ENCODE measurements at regions not wholly inside any gene's neighbourhood (a gene's known extent, or its start where the extent isn't known, plus 50 kb on each side); places are given as distances from the start of the nearest gene placed in this dataset.
"Not testable (repeated sequence)": the region's sequence is repeated elsewhere in the genome, so short reads cannot be mapped to it uniquely, and the experiment has no call there.

DNA sequence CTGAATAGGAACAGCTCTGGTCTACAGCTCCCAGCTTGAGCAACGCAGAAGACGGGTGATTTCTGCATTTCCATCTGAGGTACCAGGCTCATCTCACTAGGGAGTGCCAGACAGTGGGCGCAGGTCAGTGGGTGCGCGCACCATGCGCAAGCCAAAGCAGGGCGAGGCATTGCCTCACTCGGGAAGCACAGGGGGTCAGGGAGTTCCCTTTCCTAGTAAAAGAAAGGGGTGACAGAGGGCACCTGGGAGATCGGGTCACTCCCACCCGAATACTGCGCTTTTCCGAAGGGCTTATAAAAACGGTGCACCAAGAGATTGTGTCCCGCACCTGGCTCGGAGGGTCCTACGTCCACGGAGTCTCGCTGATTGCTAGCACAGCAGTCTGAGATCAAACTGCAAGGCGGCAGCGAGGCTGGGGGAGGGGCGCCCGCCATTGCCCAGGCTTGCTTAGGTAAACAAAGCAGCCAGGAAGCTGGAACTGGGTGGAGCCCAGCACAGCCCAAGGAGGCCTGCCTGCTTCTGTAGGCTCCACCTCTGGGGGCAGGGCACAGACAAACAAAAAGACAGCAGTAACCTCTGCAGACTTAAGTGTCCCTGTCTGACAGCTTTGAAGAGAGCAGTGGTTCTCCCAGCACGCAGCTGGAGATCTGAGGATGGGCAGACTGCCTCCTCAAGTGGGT is 599.2 kb downstream of the REEP3 start:
- not testable (repeated sequence) for ATAC-seq

DNA sequence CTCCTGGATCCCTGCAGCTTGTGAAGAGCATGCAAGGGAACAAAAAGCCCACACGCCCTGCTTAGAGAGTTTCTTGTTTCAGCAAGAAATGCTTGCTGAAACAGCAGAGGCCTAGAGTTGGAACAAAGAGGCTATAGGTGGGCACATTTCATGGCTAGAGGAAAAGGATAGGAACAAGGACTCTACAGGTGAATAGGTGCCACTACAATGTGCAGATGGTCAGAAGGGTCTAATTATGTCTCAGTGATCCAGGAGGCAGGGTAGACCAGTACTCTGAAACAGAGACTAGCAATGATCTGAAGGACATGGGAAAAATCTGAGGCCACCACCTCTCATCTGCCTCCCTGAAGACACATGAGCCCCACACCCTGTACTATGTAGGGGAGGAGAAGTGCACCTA is 609.0 kb downstream of the REEP3 start:
- no peak for ATAC-seq

- no peak for ATAC-seq
These were observed 613.5 kb downstream of the REEP3 start for GRCh38 chr10:64134676-64135075.

DNA sequence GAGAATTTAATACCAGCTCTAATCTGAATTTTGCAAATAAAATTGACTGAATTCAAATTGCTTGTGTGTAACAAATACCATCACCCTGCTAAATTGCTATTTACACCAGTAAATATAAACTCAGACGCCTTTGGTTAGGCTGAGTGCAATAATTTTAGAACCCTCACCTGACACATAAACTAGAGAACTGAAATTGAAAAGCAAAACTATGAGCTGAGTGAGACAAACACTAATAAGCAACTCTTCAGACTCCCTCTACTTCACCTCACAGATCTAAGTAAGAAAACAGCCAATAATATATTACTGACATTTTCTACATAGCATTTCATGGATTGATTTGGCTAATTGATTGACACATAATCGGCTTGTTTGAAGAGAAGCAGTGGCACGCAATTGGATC is 621.2 kb downstream of the REEP3 start:
- ATAC-seq = no peak

DNA sequence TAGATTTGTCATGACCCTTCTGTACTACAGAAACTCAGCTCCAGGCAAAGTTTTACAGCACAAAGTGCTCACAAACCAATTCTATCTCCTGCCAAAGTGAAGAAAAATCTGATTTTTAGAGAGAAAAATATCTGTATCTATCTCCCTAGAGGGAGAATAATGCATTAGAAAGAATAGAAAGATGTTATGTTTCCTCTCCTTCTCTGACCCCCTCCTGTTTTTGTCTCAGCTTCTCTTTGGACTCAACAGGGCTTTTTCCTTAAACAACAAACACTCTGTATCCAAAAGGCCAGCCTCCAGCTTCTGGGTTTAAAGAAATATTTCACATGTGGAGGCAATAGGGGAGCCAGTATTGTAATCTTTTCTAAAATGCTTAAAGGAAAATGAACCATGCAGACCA is 627.4 kb downstream of the REEP3 start:
- no peak for ATAC-seq

DNA sequence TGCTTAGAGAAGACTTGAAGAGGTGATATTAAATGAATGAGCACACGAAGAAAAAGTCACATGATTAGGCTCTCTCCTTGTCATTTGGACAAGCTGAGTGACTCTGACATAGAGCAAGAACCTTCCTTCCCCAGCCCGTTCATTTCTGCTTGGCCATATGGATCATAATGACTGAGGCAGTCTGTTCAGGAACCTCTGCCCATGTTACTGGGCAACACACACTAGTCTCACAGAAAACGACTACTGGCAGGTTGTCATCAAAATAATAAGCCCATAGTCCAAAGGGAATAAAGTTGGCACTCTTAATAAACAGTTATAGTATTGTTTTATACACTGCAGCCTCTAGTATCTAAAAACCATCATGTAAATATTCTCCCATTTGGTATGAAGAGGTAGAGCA is 635.0 kb downstream of the REEP3 start:
- no peak for ATAC-seq

DNA sequence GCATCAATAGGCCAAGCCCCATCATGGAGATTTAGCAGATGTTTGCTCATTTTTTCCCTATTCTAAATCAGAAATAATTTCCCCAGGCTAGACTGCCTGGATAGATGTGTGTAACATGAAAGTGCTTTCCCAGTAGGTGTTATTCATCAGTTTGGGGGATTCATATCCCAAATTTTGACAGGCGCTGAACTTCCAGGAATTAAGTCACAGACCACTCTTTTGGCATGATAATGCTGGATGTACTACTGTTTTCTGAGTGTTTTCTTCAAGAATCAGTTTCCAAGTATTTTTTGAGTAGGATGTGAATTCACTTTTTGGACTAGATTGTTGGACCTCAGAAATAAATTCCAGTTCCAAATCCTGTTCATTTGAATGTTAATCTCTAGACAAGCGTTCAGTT is 637.4 kb downstream of the REEP3 start:
- ATAC-seq = no peak

DNA sequence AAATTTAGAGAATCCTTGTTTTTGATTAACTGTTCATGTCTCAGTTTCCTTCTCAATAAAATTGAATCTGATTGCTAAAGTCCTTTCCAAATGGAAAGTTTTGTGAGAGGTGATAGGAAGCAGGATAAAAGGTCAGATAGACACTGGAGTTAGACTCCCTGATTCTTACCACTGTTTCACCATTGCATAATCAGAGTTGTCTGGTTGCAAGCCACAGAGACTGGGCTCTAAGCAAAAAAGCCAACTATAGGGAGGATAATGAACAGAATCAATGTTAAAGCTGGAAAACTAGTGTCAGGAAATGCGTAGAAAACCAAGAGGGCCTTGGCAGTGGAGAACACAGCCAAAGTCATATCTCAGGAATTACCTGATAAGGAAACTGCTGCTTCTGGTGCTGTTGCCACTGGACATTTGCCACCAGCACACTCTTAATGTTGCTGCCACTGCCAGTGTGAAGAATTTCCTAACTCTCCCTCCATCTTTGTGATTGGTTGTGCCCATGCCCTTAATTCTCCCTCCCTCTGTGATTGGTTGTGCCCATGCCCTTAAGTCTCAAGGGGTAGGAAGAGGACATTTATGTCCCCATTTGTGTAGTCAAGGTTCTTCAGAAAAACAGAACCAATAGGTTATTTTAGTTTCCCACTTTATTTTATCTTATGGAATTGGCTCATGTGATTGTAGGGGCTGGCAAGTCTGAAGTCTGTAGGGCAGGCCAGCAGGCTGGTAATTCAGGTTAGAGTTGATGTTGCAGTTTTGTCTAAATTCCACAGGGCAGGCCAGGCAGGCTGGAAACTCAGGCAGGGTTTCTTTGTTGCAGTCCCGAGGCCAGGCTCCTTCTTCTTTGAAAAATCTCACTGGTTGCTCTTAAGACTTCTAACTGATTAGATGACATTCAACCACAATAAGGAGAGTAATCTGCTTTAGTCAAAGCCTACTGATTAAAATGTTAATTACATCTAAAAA is 639.0 kb downstream of the REEP3 start:
- no peak for ATAC-seq

DNA sequence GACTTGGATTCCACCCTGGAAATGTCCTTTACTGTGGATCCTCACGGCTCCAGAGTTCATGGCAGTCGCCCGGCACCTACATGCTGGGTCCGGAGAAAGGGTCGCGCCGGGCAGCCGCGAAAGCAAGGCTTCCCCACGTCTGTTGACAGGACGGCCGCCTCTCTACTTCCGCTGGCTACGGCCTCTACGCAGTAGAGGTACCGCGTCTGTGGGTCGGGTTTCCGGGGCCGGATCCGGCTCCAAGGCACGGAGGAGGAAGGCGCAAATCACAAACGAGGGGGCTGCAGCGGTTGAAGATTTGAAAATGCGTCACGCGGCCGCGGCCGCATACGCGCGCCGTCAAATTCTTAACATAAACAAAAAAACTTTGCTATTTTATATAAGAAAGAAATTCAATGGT is 649.6 kb downstream of the REEP3 start:
- no peak for ATAC-seq

GRCh38 chr10:64173826-64174225 is 652.6 kb downstream of the REEP3 start:
- no peak for ATAC-seq

GRCh38 chr10:64174666-64175255 is 653.6 kb downstream of the REEP3 start:
- no peak for ATAC-seq

DNA sequence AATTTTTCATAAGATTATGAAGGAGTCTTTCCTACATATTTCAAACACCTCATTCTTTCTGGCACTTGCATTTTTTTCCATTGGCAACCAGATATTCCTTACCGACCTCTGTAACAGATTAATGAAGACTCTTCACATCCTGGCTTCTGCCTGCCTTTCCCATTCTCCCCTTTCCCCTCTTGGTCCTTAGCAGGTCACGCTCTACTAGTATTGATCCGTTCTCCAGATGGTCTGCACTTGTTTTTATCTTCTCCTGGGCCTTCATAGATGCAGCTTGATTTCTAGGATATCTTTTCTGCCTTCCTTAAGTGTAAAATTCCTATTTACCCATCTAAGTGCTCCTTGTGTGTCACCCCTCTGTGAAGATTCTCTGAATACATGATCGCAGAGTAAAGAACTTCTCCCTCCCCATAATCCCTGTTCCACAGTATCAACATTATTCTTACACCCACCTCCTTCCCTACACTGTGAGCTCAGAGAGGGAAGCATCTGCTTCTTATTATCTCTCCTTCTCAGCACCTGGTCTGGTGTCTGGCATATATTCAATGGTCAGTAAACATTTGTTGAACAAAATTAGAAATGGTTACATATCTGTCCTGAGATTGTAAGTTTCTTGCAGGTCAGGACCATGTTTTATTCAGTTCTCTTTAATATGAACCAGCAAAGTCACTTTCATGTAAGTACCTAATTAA is 654.2 kb downstream of the REEP3 start:
- ATAC-seq = no peak

- no peak for ATAC-seq
These were observed 661.5 kb downstream of the REEP3 start for GRCh38 chr10:64182671-64183070.

GRCh38 chr10:64191286-64191685 is 670.1 kb downstream of the REEP3 start:
- no peak for ATAC-seq

- no peak for ATAC-seq
These were observed 675.6 kb downstream of the REEP3 start for GRCh38 chr10:64196638-64197315.

DNA sequence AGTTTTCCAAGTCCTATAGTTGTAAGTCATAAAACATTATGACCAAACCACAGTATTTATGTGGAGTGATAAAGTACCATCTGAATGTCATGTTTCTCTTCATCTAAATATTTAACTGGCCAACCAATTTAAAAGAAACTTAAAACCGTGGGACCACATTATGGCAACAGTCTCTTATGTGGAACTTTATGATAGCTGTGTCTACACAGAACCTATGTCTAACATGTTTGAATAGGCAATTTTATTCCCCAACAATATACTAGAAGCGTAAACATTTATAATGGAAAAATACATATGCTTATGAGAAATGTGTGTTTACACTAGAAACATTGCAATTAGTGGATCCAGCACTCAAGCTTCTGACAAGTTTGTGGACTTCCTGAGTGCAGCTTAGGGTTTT is 680.7 kb downstream of the REEP3 start:
- no peak for ATAC-seq

DNA sequence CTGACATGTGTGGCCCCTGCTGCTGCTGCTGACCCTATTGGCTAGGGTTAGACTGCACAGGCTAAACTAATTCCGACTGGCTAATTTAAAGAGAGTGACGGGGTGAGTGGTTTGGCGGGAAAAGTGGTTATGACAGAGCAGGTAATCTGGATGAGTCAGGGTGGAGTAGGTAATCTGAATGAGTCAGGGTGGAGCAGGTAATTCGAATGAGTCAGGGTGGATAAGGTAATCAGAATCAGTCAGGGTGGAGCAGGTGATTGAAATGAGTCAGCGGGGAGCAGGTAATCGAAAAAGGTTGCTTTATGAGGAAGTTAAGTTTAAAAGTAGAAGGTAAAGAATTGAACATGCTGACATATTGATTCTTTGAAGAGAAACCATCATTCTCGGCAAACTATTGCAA is 683.3 kb downstream of the REEP3 start:
- ATAC-seq = not testable (repeated sequence)

DNA sequence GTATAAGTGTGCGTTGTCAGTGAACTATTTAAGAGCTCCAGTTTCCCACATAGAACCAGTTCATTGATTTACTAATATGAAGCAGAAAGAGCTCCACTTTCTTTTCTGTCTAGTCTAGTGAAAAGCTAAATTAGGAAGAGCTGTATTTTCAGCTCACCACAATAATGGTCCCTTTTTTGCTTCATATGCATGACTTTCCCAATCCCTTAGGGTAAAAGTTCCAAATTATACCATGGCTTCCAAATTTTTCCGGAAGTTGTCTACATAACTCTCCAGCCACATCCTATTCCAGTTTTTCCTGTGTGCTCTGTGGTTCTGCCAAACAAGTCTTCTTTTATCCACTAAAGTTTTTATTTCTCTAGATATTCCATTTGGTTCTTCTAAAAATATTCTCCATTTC is 685.2 kb downstream of the REEP3 start:
- ATAC-seq = no peak

- no peak for ATAC-seq
These were observed 688.4 kb downstream of the REEP3 start for GRCh38 chr10:64209561-64209960.

DNA sequence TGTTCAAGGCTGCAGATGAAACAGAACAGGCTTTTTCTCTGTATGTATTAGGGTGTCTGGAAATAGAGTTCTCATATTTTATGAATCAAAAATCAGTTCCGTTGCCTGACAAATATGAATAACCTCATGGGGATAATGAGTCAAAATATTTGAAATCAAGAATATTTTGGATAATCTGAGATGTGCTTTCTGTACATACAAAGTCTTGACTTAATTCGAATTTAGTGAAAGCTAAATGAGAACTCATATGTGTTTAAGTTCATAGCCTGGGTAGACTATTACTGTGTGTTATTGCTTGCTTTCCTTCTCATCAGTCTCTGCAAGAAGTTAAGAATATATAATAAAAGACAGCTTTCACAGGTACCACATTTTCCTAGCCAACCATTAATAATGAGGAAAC is 689.0 kb downstream of the REEP3 start:
- no peak for ATAC-seq

DNA sequence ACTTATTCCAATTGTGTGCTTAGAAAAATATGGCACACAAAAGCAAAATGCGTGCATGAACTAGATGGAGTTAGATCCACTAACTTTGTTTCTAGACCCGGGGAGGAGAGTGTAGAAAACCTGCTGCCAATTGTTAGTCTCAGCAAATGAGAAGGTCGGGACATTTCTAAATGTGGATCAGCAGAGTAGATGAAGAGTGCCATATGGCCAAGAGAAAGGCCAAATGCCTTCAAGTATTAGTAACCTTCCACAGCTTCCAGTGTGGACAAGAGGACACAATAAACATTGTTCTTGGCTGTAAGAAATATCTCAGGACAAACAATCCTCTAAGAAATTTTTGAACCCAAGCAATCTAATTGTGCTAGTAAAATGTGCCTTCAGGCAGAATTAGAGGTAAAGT is 690.3 kb downstream of the REEP3 start:
- ATAC-seq = no peak

- ATAC-seq = no peak
These were observed 693.9 kb downstream of the REEP3 start for GRCh38 chr10:64215088-64215487.
